Upper lobe of right lung (tissue), 1 donor: ENCODE measurements at regions not wholly inside any gene's neighbourhood (a gene's known extent, or its start where the extent isn't known, plus 50 kb on each side); places are given as distances from the start of the nearest gene placed in this dataset.

ENCODE experiments used
- ATAC-seq: fragments of 200-7000 bp; cut with Tn5 transposase; one replicate; pipeline ENCODE4 v1.9.1; 2020; ENCODE audit warnings: mild to moderate bottlenecking, moderate library complexity
- DNase-seq: peaks from one replicate; pipeline ENCODE4 v3.0.0-alpha.2; 2020
- H3K27ac ChIP-seq: fragments of 200-600 bp; one replicate; pipeline ENCODE4 v1.8.0; 2022
- H3K27me3 ChIP-seq: fragments of 200-600 bp; one replicate; pipeline ENCODE4 v1.8.0; 2022; ENCODE audit warnings: mild to moderate bottlenecking
- H3K36me3 ChIP-seq: fragments of 200-600 bp; one replicate; pipeline ENCODE4 v1.8.0; 2022
- H3K4me1 ChIP-seq: fragments of 200-600 bp; one replicate; pipeline ENCODE4 v1.8.0; 2022
- H3K4me3 ChIP-seq: fragments of 200-600 bp; one replicate; pipeline ENCODE4 v1.8.0; 2022; ENCODE audit warnings: mild to moderate bottlenecking
- H3K9me3 ChIP-seq: fragments of 200-600 bp; one replicate; pipeline ENCODE4 v1.8.0; 2022
- intact Hi-C: fragments of 100-400 bp; cut with DNase I; formaldehyde crosslinking; loops from one replicate; pipeline ENCODE4 v1.11.0; 2022
- TF ChIP-seq, protein P1 (sequence below): fragments of 200-600 bp; IDR thresholded peaks from one replicate; pipeline ENCODE4 v1.8.0; 2022; ENCODE audit warnings: antibody characterized with exemption
- donor health status: DM: no; HTN: yes; CAD: no; lungs with severe emphysema.

DNA sequence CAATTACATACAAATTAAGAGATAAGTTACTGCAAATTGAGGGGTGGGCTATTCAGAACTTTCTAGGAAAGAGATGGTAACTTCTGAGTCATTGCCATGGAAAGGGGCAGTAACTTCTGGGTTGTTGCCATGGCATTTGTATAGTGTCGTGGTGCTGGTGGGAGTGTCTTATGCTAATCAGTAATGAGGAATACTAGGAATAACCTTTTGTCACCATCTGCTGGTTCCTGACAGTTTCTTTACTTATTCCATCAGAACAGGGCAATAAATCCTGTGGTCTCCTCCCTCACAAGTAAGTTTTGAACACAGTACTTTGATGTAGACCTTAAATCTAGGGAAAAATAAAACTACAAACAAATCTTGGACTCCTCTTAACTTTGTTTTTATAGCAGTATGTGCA, 435.4 kb downstream of the BCL11A start:
- no peak overlapping the region for H3K27ac ChIP-seq
- ATAC-seq (no peak), DNase-seq (no peak)
- intact Hi-C loops: no loop called here
- no peaks in the 10 kb centered on the region for H3K9me3 ChIP-seq
- TF ChIP-seq, protein P1, sequence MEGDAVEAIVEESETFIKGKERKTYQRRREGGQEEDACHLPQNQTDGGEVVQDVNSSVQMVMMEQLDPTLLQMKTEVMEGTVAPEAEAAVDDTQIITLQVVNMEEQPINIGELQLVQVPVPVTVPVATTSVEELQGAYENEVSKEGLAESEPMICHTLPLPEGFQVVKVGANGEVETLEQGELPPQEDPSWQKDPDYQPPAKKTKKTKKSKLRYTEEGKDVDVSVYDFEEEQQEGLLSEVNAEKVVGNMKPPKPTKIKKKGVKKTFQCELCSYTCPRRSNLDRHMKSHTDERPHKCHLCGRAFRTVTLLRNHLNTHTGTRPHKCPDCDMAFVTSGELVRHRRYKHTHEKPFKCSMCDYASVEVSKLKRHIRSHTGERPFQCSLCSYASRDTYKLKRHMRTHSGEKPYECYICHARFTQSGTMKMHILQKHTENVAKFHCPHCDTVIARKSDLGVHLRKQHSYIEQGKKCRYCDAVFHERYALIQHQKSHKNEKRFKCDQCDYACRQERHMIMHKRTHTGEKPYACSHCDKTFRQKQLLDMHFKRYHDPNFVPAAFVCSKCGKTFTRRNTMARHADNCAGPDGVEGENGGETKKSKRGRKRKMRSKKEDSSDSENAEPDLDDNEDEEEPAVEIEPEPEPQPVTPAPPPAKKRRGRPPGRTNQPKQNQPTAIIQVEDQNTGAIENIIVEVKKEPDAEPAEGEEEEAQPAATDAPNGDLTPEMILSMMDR: no peak
- no peak overlapping the region for H3K4me3 ChIP-seq
- H3K36me3 ChIP-seq: no peaks in the 10 kb centered on the region
- H3K4me1 ChIP-seq: no peaks in the 10 kb centered on the region
- H3K27me3 ChIP-seq: no peaks in the 10 kb centered on the region

DNA sequence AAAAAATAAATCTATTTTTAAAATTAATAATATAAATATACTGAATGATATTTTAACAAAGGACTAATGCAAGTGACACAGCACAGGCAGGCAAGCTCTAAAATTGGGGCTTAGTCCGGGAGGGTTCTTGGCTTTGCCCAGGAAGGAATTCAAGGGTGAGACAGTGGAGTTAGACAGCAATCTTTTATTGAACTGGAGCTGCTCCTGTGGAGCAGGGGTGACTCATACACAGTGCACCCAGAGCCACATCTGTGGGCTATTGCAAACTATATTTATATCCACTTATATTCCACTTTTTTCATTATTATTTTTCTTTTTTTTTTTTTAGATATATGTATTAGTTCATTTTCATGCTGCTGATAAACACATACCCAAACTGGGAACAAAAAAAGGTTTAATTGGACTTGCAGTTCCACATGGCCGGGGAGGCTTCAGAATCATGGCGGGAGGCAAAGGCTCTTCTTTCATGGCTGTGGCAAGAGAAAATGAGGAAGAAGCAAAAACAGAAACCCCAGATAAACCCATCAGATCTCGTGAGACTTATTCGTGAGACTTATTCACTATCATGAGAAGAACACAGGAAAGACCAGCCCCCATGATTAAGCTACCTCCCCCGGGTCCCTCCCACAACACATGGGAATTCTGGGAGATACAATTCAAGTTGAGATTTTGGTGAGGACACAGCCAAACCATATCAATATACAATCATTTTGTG, 437.1 kb downstream of the BCL11A start:
- ATAC-seq: no peak
- Histone ChIP-seq H3K36me3 (no peaks in the 10 kb centered on the region), H3K4me1 (no peaks in the 10 kb centered on the region), H3K9me3 (no peaks in the 10 kb centered on the region), H3K27ac (no peak overlapping the region), H3K27me3 (no peaks in the 10 kb centered on the region), H3K4me3 (no peak overlapping the region)
- intact Hi-C loops: no loop called here
- no peak for DNase-seq
- TF ChIP-seq, protein P1: no peak

DNA sequence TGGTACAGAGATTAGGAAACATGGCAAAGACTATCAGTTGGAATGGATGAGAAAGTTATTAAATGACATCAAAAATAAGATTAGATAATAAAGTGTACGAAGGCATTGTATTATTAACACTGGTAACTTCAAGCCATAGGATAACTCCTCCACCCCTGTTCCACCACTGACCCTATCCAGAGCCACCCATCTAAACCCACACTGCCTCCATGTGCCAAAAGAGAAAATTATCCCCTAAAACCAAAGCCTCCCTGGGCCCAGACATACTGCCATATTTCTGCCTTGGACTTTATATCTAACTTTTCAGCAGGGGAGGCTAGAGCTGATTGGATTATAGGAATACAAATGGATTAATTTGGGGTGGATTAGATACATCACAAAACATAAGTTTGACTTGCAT, 443.7 kb downstream of the BCL11A start:
- H3K27me3 ChIP-seq: no peaks in the 10 kb centered on the region
- H3K4me1 ChIP-seq: no peaks in the 10 kb centered on the region
- ATAC-seq: no peak
- no peak overlapping the region for H3K27ac ChIP-seq
- H3K36me3 ChIP-seq: no peaks in the 10 kb centered on the region
- no peak for DNase-seq
- no peaks in the 10 kb centered on the region for H3K9me3 ChIP-seq
- TF ChIP-seq, protein P1: no peak
- no peak overlapping the region for H3K4me3 ChIP-seq
- intact Hi-C loops: no loop called here

DNA sequence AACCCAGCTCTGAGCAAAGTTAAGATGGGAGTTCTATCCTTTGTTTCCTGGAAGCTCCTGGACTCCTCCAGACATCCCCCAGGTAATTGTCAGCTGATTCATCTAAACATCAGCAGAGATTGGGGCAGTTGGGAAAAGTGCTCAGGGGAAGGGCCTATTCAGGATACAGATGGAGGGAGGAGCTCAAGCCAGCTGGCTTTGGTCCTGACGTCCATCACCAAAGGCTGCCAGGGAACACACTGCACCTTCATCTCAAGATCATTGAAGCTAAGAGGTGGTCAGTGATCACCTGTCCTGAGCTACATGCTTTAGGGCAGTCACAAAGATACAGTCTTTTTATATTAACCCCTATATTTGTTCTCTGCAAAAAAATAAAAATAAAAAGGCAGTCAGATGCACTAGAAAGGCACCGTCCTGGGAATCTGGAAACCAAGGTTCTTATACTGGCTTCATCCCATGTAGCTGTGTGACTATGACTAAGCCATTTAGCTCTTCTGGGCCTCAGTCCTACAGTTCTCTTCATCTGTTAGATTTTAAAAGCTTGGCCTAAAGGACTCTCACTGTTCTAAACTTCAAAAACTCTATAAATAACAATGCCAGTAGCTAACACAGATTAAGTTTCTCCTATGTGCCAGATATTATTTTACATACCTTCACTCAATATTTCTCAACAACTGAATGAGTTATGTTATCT, 446.5 kb downstream of the BCL11A start:
- no peak overlapping the region for H3K27ac ChIP-seq
- DNase-seq: no peak
- no peaks in the 10 kb centered on the region for H3K27me3 ChIP-seq
- no peaks in the 10 kb centered on the region for H3K4me1 ChIP-seq
- no peak overlapping the region for H3K4me3 ChIP-seq
- intact Hi-C loops: no loop called here
- H3K36me3 ChIP-seq: no peaks in the 10 kb centered on the region
- no peak for ATAC-seq
- TF ChIP-seq, protein P1: no peak
- no peaks in the 10 kb centered on the region for H3K9me3 ChIP-seq

DNA sequence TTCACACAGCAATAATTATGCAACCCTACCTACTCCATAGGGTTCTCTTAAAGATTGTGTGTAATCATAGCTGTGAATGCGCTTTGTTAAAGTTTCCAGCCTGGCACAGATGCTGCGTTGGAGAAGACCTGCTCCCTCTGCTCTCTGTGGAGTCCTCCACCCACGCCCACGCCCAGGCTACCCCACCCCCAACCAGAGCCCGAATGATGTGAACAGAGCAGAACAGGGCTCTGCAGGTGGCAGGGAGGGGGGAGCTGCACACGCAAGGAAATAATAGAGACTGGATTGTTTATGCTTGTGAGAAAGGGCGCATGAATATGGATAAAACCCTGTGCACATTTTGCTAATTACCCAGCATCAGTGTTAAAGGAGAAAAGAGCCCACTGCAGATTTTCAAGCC, 447.5 kb downstream of the BCL11A start:
- H3K27me3 ChIP-seq: no peaks in the 10 kb centered on the region
- intact Hi-C loops: no loop called here
- no peak overlapping the region for H3K27ac ChIP-seq
- H3K36me3 ChIP-seq: no peaks in the 10 kb centered on the region
- H3K4me3 ChIP-seq: no peak overlapping the region
- H3K9me3 ChIP-seq: no peaks in the 10 kb centered on the region
- H3K4me1 ChIP-seq: no peaks in the 10 kb centered on the region
- no peak for ATAC-seq
- DNase-seq: no peak
- TF ChIP-seq, protein P1: no peak
